GM21447 (cell line): ENCODE measurements at regions not wholly inside any gene's neighbourhood (a gene's known extent, or its start where the extent isn't known, plus 50 kb on each side); places are given as distances from the start of the nearest gene placed in this dataset.
"Not testable (repeated sequence)": the region's sequence is repeated elsewhere in the genome, so short reads cannot be mapped to it uniquely, and the experiment has no call there.

Experiments
- ATAC-seq: cut with Tn5 transposase; IDR thresholded peaks from one replicate; pipeline ENCODE4 v1.9.1; 2021; ENCODE audit not compliant: unreplicated experiment

DNA sequence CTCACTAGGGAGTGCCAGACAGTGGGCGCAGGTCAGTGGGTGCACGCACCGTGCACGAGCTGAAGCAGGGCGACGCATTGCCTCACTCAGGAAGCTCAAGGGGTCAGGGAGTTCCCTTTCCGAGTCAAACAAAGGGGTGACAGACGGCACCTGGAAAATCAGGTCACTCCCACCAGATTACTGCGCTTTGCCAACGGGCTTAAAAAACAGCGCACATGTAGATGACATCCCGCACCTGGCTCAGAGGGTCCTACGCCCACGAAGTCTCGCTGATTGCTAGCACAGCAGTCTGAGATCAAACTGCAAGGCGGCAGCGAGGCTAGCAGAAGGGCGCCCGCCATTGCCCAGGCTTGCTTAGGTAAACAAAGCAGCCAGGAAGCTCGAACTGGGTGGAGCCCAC, 428.5 kb upstream of the SLC39A10 start:
- not testable (repeated sequence) for ATAC-seq

- no peak for ATAC-seq
These were observed 443.0 kb upstream of the SLC39A10 start for GRCh38 chr2:195214072-195214471.

DNA sequence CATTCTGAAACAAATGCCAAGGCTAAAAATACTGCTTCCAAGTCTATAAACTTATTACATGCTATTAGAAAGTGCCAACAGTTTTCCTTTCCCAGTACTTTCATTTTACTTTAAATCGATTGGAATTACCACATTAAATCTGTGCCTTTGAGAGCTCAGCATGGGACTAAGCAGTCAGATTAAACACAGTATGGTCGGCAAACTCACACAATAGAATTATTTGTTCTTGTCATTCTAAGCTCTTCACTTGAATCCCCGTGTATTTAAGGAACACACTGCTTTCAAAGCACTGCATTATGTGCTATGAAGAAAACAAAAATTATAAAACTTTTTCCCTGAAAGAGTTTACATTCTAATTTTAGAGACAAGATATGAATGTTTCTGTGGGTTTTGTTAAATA, 444.4 kb upstream of the SLC39A10 start:
- ATAC-seq, result no peak

GRCh38 chr2:195202163-195202845, 454.7 kb upstream of the SLC39A10 start:
- ATAC-seq, result no peak

DNA sequence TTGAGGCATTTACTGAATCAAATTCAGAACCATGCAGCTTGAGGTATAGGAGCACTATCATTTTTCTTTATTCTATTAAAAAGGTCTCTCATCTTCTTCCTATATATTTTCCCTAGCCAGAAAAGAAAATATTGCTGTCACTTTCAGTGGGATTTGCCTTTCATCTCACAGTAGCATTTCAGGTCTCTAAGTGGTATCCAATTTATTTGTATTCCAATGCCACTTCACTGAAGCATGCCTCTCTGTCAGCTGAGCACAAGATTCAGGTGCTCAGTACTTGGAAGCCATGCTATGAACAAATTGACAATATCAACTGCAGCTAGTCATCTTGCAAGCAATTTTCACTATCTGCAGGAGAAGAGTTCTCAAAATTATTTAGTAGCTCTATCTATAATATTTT, 457.2 kb upstream of the SLC39A10 start:
- no peak for ATAC-seq

DNA sequence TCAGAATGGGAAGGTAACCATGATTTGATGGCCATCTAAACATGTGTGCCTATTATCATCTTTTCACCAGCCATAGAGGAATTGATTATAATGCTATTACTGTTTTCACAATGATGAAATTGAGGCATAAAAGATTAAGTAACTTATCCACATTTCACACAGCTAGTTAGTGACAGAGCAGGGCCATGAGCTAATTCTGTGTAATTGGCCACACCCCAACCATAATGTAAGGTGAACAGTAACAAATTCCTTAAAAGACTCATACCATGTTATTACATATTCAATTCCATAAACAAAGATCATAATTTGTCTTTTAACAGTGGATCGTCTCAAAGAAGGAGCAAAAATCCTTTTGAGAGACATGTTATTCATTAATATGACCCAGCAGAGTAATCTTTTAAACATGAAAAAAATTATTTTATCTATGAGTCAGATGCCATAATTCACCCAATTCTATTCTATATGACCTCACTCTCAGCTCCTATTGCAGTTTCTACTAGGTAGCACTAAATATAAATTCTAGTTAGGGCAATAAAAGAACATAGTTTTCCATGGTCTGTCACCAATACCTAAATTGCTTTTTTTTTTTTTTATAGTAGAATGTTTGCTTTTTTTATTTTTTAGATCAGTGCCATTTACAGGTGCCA, 475.8 kb upstream of the SLC39A10 start:
- ATAC-seq, result no peak

DNA sequence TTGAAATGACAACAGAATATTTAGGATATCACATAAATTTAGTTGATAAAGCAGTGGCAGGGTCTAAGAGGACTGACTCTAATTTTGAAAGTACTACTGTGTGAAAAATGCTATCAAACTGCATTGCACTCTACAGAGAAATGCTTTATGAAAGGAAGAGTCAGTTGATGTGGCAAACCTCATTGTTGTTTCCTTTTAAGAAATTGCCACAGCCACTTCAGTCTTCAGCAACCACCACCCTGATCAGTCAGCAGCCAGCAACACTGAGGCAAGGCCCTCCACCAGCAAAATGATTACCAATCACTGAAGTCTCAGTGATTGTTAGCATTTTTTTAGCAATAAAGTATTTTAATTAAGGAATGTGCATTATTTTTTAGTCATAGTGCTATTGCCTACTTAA, 488.7 kb upstream of the SLC39A10 start:
- ATAC-seq, result no peak

DNA sequence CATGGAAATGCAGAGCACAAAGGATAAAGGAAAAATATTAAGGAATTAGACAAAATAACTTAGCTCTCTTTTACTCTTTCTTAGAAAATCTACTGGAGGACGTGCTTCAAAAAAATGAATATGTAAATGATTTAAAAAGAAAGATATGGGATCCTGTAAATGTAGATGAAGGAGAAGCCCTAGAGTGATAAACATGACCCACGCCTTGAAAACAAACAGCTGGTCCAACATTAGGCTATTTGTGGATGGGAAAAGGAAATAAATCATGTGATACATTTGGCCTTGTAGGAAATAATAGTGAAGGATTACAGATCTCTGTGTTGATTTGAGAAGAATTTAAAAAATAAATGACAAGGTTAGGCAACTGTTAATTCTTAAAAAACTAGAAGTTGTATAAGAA, 492.1 kb upstream of the SLC39A10 start:
- no peak for ATAC-seq

GRCh38 chr2:195162918-195163317, 494.1 kb upstream of the SLC39A10 start:
- no peak for ATAC-seq

- no peak for ATAC-seq
These were observed 494.8 kb upstream of the SLC39A10 start for GRCh38 chr2:195162194-195162593.

DNA sequence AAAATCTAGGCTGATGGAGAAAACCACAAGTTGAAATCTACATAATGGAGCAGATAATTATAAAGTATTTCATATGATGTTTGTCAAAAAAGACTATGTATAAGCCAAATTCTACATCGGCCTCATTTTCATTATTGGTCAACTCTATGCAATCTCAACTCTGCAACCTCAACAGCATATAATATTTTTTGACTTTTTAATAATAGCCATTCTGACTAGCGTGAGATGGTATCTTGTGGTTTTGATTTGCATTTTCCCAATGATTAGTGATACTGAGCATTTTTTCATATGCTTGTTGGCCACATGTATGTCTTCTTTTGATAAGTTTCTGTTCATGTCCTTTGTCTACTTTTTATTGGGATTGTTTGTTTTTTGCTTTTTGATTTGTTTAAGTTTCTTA, 496.1 kb upstream of the SLC39A10 start:
- no peak for ATAC-seq

- no peak for ATAC-seq
These were observed 505.3 kb upstream of the SLC39A10 start for GRCh38 chr2:195151711-195152110.

GRCh38 chr2:195150819-195151218, 506.2 kb upstream of the SLC39A10 start:
- ATAC-seq, result no peak

GRCh38 chr2:195148004-195148403, 509.0 kb upstream of the SLC39A10 start:
- no peak for ATAC-seq

GRCh38 chr2:195146761-195147541, 510.1 kb upstream of the SLC39A10 start:
- no peak for ATAC-seq

DNA sequence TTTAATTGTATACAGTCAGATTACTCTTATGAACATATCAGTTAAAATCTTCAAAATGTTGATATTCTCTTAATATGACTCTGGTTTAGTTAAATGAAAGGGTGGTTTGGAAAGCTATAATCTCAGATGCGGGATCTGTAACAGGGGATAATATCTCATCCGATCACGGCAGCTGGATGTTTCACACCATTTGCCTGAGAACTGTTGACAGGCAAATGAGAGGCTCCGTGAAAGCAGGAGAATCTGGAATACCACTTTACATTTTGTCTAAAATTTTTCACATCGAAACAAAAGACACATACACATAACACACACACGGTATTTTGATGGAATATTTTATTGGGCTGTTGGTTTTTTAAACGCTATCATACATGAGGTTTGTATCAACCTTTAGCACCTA, 518.6 kb upstream of the SLC39A10 start:
- no peak for ATAC-seq

GRCh38 chr2:195125889-195126288, 531.1 kb upstream of the SLC39A10 start:
- not testable (repeated sequence) for ATAC-seq

DNA sequence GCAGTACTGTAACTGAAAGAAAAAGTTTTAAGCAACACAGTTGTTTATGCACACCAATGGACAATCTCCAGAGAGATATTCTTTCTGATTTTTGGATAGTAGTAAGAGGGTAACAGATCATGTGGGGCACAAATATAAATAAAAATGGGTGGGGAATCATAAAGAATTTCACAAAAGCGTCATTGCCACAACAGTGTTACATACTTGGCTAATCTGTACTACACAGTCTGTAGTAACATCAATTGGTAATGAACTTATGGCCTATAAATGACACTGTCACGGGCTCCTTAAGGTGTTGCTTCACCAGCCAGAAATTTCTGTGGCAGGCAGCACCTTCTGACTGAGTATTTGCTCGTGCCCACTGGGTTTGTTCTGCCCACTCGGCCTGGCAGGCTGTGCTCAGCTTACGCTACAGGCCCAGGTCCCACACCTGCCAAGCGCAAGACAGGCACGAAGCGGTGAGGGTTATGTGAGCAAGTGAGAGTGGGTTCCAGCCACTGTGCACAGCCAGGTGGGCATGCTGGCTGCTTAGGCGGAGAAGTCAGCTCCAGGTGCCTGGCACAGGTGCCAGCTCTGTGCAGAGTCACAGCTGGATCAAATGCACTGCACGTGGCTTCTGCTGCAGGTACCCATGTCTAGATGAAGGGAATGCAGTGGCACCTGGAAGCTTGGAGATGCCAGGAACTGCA, 532.5 kb upstream of the SLC39A10 start:
- no peak for ATAC-seq

DNA sequence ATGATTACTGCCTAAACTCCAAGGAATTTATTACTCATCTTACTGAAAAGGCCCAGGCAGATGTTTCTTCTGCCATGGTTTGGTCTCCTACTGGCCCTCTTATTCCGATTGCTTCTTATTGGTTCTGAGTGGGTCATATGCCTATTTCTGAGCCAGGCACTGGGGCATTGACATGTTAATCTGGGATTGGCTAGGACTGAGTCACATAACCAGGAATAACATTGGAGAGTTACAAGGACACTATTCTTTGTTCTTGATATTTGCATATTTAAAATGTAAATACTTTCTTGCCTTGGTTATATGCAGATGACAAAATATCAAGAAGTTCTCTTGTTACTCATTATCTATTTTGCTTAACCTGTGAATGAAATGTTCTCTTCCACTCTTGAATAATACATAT, 534.4 kb upstream of the SLC39A10 start:
- no peak for ATAC-seq

DNA sequence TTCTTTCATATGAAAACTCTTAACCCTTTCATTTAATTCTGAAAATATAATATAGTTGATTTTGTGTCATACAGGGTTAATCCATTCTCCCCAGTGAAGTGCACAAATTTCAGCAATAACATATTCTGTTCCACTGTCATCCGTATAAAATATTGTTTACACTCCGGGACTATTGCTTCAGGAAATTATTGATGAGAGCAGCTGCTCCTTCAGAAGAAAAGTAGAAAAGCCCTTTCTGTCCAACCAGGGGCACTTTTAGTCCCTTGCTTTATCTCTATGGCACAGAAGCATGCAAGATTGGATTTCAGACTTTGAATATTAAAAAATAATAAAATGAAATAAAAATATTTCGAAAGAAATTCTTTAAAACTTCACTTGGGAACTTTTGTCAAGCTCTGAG, 535.7 kb upstream of the SLC39A10 start:
- no peak for ATAC-seq

- ATAC-seq, result no peak
These were observed 537.8 kb upstream of the SLC39A10 start for GRCh38 chr2:195119231-195119630.

DNA sequence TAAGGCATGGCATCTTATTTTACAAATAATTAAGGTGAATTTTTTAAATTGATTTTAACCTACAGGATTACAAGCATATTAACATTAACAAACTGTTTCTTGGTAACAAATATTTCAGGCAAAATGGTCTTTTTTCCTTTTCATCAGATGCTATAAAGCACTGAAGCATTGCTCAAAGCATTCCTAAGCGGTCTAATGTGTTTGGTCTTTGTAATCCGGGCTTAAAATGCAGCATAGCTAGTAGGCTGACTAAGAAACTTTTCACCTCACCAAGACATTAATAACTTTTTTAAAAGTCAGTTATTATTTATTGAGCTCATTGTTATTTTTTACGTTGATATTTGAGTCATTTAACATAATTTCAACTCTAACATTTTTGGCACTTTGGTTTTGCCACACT, 538.8 kb upstream of the SLC39A10 start:
- ATAC-seq, result no peak
